Ascending aorta (tissue), 2 donors: ENCODE measurements at regions not wholly inside any gene's neighbourhood (a gene's known extent, or its start where the extent isn't known, plus 50 kb on each side); places are given as distances from the start of the nearest gene placed in this dataset.

Source experiments
- DNase-seq, 2 donors: peaks; one replicate each; pipeline ENCODE4 v3.0.0-alpha.2; 2019; ENCODE audit warnings: low spot score in 2 of 2
- H3K27ac ChIP-seq, 2 donors: fragments of 200-600 bp; sonication (generic); one replicate each; pipeline ENCODE4 v1.5.1; 2016 to 2017; ENCODE audit warnings: mild to moderate bottlenecking in 1 of 2
- H3K27me3 ChIP-seq: fragments of 200-600 bp; sonication (generic); one replicate; pipeline ENCODE4 v1.5.1; 2017
- H3K36me3 ChIP-seq, 2 donors: fragments of 200-600 bp; sonication (generic); one replicate each; pipeline ENCODE4 v1.5.1; 2016
- H3K4me1 ChIP-seq, 2 donors: fragments of 200-600 bp; sonication (generic); one replicate each; pipeline ENCODE4 v1.5.1; 2016 to 2017; ENCODE audit warnings: mild to moderate bottlenecking in 1 of 2
- H3K4me3 ChIP-seq, 2 donors: fragments of 200-600 bp; sonication (generic); one replicate each; pipeline ENCODE4 v1.5.1; 2016 to 2017; ENCODE audit warnings: mild to moderate bottlenecking in 1 of 2
- H3K9me3 ChIP-seq, 2 donors: fragments of 200-600 bp; sonication (generic); one replicate each; pipeline ENCODE4 v1.5.1; 2016
- CTCF ChIP-seq, 3 experiments: fragments of 200-600 bp in 2 of 3; fragments of 450-650 bp in 1 of 3; sonication (generic) in 2 of 3; IDR thresholded peaks; one replicate each; pipeline ENCODE4 v1.5.1; 2016 to 2019; ENCODE audit warnings: antibody characterized with exemption in 3 of 3, mild to moderate bottlenecking in 1 of 3, moderate library complexity in 1 of 3
- intact Hi-C: fragments of 100-400 bp; cut with DNase I; formaldehyde crosslinking; loops from one replicate; pipeline ENCODE4 v1.15.1; 2023

DNA sequence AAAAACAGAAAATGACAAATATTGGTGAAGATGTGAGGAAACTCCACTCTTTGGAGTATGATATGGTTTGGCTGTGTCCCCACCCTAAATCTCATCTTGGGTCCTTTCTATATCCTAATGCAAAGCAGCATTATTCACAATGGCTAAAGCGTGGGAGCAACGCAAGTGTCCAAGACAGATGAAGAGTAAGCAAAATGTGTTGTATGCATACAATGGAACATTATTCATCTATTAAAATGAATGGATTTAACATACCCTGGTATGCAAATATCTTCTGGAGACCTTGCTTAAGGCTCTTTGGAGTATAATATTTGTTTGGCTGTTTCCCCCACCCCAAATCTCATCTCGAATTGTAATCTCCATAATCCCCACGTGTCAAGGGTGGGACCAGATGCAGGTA is 839.8 kb upstream of the POM121L12 start:
- Histone ChIP-seq H3K4me3 (no peak overlapping the region), H3K27ac (no peak overlapping the region), H3K4me1 (no peaks in the 10 kb centered on the region), H3K36me3 (no peaks in the 10 kb centered on the region), H3K9me3 (no peaks in the 10 kb centered on the region), H3K27me3 (no peaks in the 10 kb centered on the region)
- intact Hi-C loops, result no loop called here
- DNase-seq, result no peak
- TF ChIP-seq CTCF (IDR thresholded peaks at IDR 0.05), result no peak

DNA sequence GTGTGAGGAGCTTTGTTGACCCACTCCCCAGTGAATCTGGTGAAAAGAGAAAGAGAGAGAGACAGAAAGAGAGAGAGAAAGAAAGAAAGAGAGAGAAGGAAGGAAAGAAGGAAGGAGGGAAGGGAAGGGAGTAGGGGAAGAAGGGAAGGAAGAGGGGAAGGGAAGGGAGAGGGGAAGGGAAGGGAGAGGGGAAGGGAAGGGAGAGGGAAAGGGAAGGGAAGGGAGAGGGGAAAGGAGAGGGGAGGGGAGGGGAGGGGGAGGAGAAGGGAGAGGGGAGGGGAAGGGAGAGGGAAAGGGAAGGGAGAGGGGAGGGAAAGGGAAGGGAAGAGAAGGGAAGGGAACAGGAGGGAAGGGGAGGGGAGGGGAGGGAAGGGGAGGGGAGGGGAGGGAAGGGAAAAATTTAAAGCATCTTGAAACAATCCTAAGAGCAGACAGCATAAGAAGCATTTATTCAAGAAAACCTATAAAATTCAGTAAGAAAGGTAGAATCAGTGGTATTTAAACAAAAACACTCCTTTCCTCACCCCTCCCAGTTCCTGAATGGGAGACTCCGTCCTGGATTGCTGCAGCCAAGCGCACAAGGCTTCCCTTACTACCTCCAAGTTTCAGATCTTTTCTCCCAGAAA is 846.2 kb upstream of the POM121L12 start:
- Histone ChIP-seq H3K27ac (no peak overlapping the region), H3K4me1 (no peaks in the 10 kb centered on the region), H3K27me3 (no peaks in the 10 kb centered on the region), H3K36me3 (no peaks in the 10 kb centered on the region), H3K4me3 (no peak overlapping the region), H3K9me3 (no peaks in the 10 kb centered on the region)
- DNase-seq, result no peak
- no peak for TF ChIP-seq CTCF (IDR thresholded peaks at IDR 0.05)
- intact Hi-C loops, result no loop called here

DNA sequence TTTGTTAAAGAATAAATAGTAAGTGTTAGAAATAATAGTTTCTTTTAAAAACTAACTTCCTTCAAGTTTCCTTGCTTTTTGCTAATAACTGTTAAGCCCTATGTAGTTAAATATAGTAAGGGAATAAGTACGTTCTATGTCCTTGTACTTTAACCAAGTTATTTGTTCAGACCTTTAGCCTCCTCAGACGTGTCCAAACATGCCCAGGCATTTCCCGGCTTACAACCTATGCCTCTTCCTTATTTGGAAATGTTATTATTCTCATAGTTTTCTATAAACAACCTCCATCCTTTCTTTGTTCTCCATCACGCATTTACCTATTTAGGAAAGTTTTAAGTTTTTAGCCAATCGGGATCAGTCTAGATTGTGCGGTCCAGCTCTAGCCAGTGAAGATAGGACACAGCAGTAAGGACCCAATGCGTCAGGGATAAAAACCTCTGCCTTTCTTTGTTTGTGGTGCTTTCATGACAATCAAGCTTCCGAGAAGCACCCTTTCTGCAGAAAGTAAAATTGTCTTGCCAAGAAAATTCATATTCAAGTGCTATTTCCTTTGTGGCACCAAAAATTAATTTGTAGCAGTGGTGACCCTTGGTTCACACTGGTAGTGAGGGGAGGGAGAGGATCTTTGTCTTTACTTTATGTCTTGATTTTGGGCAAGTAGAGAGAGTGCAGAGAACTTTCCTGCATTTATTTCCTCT is 851.3 kb upstream of the POM121L12 start:
- DNase-seq, result no peak
- Histone ChIP-seq H3K4me3 (no peak overlapping the region), H3K36me3 (no peaks in the 10 kb centered on the region), H3K4me1 (no peaks in the 10 kb centered on the region), H3K9me3 (no peaks in the 10 kb centered on the region), H3K27ac (no peak overlapping the region), H3K27me3 (no peaks in the 10 kb centered on the region)
- no peak for TF ChIP-seq CTCF (IDR thresholded peaks at IDR 0.05)
- intact Hi-C loops, result no loop called here

GRCh38 chr7:52179934-52180333 is 855.5 kb upstream of the POM121L12 start:
- no peak for TF ChIP-seq CTCF (IDR thresholded peaks at IDR 0.05)
- intact Hi-C loops, result no loop called here

GRCh38 chr7:52168085-52168484 is 851.5 kb upstream of the COBL start:
- Histone ChIP-seq H3K27me3 (no peaks in the 10 kb centered on the region), H3K36me3 (no peaks in the 10 kb centered on the region), H3K9me3 (no peaks in the 10 kb centered on the region), H3K27ac (no peak overlapping the region), H3K4me1 (no peaks in the 10 kb centered on the region), H3K4me3 (no peak overlapping the region)
- no peak for DNase-seq
- intact Hi-C loops, result loop anchor here (10.0 kb wide), 1 partner anchor 57 kb away; no protein-coding TSS in a partner anchor
- no peak for TF ChIP-seq CTCF (IDR thresholded peaks at IDR 0.05)

More at GRCh38 chr7:52179934-52180333, 855.5 kb upstream of the POM121L12 start:
- Histone ChIP-seq H3K4me3 (no peak overlapping the region), H3K36me3 (no peaks in the 10 kb centered on the region), H3K9me3 (no peaks in the 10 kb centered on the region), H3K27me3 (no peaks in the 10 kb centered on the region), H3K4me1 (no peaks in the 10 kb centered on the region), H3K27ac (no peak overlapping the region)
- DNase-seq, result no peak
